ENCODE measurements at regions not wholly inside any gene's neighbourhood (a gene's known extent, or its start where the extent isn't known, plus 50 kb on each side); places are given as distances from the start of the nearest gene placed in this dataset.

- no TSS peak for BruUV-seq (replicated peaks)
- POLR2A ChIA-PET, result no interaction called here
- CTCF ChIA-PET, result no interaction called here
- DNase-seq (ENCODE audit: low read depth, low spot score), result no peak
- no peaks in the 10 kb centered on the region for H3K36me3 ChIP-seq (ENCODE audit: control insufficient read depth, insufficient read depth, low read length)
- H3K4me3 ChIP-seq (ENCODE audit: low read depth in 2 of 2, low read length in 2 of 2), result no peak overlapping the region
- H3K27ac ChIP-seq (ENCODE audit: low read length), result no peak overlapping the region
- H3K27me3 ChIP-seq (ENCODE audit: control insufficient read depth, insufficient read depth, low read length), result peaks cover 5% of the 10 kb centered on the region
- TF ChIP-seq TCF7L2 (IDR thresholded peaks at IDR 0.05; ENCODE audit: low read depth, low read length) (no peak), CTCF (IDR thresholded peaks at IDR 0.05) (no peak)
- TF ChIP-seq, protein P1, sequence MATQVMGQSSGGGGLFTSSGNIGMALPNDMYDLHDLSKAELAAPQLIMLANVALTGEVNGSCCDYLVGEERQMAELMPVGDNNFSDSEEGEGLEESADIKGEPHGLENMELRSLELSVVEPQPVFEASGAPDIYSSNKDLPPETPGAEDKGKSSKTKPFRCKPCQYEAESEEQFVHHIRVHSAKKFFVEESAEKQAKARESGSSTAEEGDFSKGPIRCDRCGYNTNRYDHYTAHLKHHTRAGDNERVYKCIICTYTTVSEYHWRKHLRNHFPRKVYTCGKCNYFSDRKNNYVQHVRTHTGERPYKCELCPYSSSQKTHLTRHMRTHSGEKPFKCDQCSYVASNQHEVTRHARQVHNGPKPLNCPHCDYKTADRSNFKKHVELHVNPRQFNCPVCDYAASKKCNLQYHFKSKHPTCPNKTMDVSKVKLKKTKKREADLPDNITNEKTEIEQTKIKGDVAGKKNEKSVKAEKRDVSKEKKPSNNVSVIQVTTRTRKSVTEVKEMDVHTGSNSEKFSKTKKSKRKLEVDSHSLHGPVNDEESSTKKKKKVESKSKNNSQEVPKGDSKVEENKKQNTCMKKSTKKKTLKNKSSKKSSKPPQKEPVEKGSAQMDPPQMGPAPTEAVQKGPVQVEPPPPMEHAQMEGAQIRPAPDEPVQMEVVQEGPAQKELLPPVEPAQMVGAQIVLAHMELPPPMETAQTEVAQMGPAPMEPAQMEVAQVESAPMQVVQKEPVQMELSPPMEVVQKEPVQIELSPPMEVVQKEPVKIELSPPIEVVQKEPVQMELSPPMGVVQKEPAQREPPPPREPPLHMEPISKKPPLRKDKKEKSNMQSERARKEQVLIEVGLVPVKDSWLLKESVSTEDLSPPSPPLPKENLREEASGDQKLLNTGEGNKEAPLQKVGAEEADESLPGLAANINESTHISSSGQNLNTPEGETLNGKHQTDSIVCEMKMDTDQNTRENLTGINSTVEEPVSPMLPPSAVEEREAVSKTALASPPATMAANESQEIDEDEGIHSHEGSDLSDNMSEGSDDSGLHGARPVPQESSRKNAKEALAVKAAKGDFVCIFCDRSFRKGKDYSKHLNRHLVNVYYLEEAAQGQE (IDR thresholded peaks at IDR 0.05; ENCODE audit: insufficient read depth in 1 of 2, low read depth in 2 of 2, low read length in 1 of 2), result no peak
- ATAC-seq, result no peak
- intact Hi-C loops (cut with micrococcal nuclease; ENCODE audit: unreplicated experiment) (no loop called here), in situ Hi-C loops (cut with HindIII; ENCODE audit: low pct_unique_long_range_greater_than_20kb, low sequenced_read_pairs) (no loop called here)
- no peaks in the 10 kb centered on the region for H3K4me1 ChIP-seq (ENCODE audit: control insufficient read depth, insufficient read depth, low read length)
- no peaks in the 10 kb centered on the region for H3K9me3 ChIP-seq (ENCODE audit: control insufficient read depth, insufficient read depth, low read depth, low read length)
These were observed 53.5 kb upstream of the CERS6 start for GRCh38 chr2:168402531-168402930.

DNA sequence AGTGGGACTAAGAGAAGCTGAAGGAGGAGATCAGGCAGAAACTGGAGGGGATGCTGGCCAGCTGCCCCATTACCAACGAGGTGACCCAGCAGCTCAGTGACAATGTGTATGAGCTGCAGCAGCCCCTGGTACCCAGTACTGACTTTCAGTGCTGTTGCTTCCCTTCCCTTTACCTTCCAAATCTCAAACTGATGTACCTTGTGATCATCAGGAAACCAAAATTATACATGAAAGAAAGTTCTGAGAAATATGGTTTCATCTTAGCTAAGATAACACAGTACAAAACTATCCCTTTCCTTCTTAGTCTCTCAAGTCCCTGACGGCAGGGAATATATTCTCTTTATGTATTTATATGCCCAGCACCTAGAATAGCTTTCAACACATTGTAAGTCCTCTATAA, 52.3 kb upstream of the CERS6 start:
- in situ Hi-C loops (cut with HindIII; ENCODE audit: low pct_unique_long_range_greater_than_20kb, low sequenced_read_pairs) (no loop called here), intact Hi-C loops (cut with micrococcal nuclease; ENCODE audit: unreplicated experiment) (no loop called here)
- ATAC-seq (no peak), DNase-seq (ENCODE audit: low read depth, low spot score) (no peak)
- POLR2A ChIA-PET, result no interaction called here
- TF ChIP-seq CTCF (IDR thresholded peaks at IDR 0.05), result no peak
- TF ChIP-seq POLR2AphosphoS5 (IDR thresholded peaks at IDR 0.05; ENCODE audit: low read depth, low read length), result no peak
- no peak for TF ChIP-seq TCF7L2 (IDR thresholded peaks at IDR 0.05; ENCODE audit: low read depth, low read length)
- TF ChIP-seq, protein P1 (IDR thresholded peaks at IDR 0.05; ENCODE audit: insufficient read depth in 1 of 2, low read depth in 2 of 2, low read length in 1 of 2), result no peak
- no peak for TF ChIP-seq SIN3A (IDR thresholded peaks at IDR 0.05; ENCODE audit: borderline replicate concordance, insufficient read depth, low read depth, low read length)
- BruUV-seq (replicated peaks), result no TSS peak
- no peaks in the 10 kb centered on the region for H3K4me1 ChIP-seq (ENCODE audit: control insufficient read depth, insufficient read depth, low read length)
- CTCF ChIA-PET, result no interaction called here
- peaks cover 5% of the 10 kb centered on the region for H3K27me3 ChIP-seq (ENCODE audit: control insufficient read depth, insufficient read depth, low read length)
- no peaks in the 10 kb centered on the region for H3K9me3 ChIP-seq (ENCODE audit: control insufficient read depth, insufficient read depth, low read depth, low read length)
- no peaks in the 10 kb centered on the region for H3K36me3 ChIP-seq (ENCODE audit: control insufficient read depth, insufficient read depth, low read length)
- no peak overlapping the region for H3K27ac ChIP-seq (ENCODE audit: low read length)
- H3K4me3 ChIP-seq (ENCODE audit: low read depth in 2 of 2, low read length in 2 of 2), result no peak overlapping the region

All from Panc1 (cell line).